Dendritic cell treated with granulocyte-macrophage colony-stimulating factor and Interleukin-4, amounts not matched to agents 40 ng/mL and 50 ng/mL, for 4 days (primary cell): ENCODE measurements at regions not wholly inside any gene's neighbourhood (a gene's known extent, or its start where the extent isn't known, plus 50 kb on each side); places are given as distances from the start of the nearest gene placed in this dataset.
"Not testable (repeated sequence)": the region's sequence is repeated elsewhere in the genome, so short reads cannot be mapped to it uniquely, and the experiment has no call there.

Experiments used
- H3K27ac Mint-ChIP-seq: one replicate; pipeline ENCODE4 v1.8.0; 2022; ENCODE audit warnings: mild to moderate bottlenecking, mixed read lengths
- H3K27me3 Mint-ChIP-seq: one replicate; pipeline ENCODE4 v1.8.0; 2022; ENCODE audit warnings: mild to moderate bottlenecking, mixed read lengths
- H3K36me3 Mint-ChIP-seq: one replicate; pipeline ENCODE4 v1.8.0; 2022; ENCODE audit warnings: low read depth, mixed read lengths
- H3K4me1 Mint-ChIP-seq: one replicate; pipeline ENCODE4 v1.8.0; 2022; ENCODE audit warnings: low read depth, mixed read lengths
- H3K4me3 Mint-ChIP-seq: one replicate; pipeline ENCODE4 v1.8.0; 2022; ENCODE audit warnings: mild to moderate bottlenecking, moderate library complexity, mixed read lengths
- H3K9me3 Mint-ChIP-seq: one replicate; pipeline ENCODE4 v1.8.0; 2022; ENCODE audit warnings: mixed read lengths
- intact Hi-C: fragments of 100-400 bp; cut with micrococcal nuclease; formaldehyde crosslinking; loops from one replicate; pipeline ENCODE4 v1.15.0; 2022

DNA sequence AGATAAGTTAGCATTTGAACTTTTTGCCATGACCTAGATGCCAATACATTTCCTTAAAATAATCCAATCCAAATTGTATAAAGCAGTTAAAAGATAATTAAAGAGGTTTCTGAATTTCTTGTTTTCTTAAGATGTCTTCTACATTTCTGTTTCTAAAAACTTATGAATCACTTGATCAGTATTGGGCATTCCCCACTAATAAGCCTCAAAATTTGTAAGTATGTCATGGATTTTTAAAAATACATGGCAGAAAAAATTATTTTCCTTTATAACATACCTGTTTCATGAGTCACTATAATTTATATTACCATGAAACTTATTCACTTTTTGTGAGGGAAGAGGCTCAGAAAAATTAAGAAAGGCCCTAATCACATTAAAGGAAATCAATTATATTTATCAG, 90.3 kb upstream of the TFPI start:
- H3K4me1 Mint-ChIP-seq = no peaks in the 10 kb centered on the region
- H3K36me3 Mint-ChIP-seq = no peaks in the 10 kb centered on the region
- intact Hi-C loops = no loop called here
- H3K4me3 Mint-ChIP-seq = no peak overlapping the region
- no peaks in the 10 kb centered on the region for H3K9me3 Mint-ChIP-seq
- H3K27ac Mint-ChIP-seq = no peak overlapping the region
- no peaks in the 10 kb centered on the region for H3K27me3 Mint-ChIP-seq

DNA sequence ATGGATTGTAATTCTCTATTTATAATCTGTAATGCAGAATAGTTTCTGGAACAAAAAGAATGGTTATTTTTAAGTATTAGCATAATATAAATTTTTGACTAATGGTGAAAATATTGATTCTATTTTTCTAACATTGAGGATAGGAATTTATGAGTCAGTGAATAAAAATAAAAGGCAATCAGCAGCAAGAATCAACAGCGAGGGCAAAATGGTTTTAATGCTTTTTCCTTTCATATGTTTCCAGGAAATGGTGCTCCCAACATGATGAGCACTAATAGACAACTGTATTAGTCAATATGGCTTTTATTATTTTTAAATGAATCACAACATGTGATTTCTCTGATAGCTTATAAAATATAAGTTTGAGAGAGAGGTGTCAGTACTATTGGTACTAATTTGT, 90.7 kb upstream of the TFPI start:
- H3K4me3 Mint-ChIP-seq = no peak overlapping the region
- H3K27ac Mint-ChIP-seq = no peak overlapping the region
- no peaks in the 10 kb centered on the region for H3K9me3 Mint-ChIP-seq
- H3K27me3 Mint-ChIP-seq = no peaks in the 10 kb centered on the region
- intact Hi-C loops = no loop called here
- no peaks in the 10 kb centered on the region for H3K4me1 Mint-ChIP-seq
- no peaks in the 10 kb centered on the region for H3K36me3 Mint-ChIP-seq

DNA sequence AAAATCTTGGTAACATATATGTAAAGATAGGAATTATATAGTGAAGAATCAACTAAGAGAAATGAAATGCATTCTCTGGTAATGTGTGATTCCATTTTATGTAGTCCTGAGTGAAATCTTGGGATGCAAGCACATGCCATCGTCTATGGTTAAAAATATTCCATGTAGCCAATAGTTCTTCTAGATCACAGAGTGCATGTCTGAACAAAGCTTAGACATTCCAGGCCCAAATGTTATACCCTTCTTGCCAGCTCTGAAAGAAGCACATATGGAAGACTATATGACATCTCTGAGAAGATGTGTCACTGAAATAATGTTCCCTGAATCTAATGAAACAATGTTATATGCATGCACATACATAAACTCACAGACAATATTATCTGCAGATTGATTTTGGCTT, 92.3 kb upstream of the TFPI start:
- H3K4me3 Mint-ChIP-seq = no peak overlapping the region
- no peaks in the 10 kb centered on the region for H3K27me3 Mint-ChIP-seq
- intact Hi-C loops = no loop called here

DNA sequence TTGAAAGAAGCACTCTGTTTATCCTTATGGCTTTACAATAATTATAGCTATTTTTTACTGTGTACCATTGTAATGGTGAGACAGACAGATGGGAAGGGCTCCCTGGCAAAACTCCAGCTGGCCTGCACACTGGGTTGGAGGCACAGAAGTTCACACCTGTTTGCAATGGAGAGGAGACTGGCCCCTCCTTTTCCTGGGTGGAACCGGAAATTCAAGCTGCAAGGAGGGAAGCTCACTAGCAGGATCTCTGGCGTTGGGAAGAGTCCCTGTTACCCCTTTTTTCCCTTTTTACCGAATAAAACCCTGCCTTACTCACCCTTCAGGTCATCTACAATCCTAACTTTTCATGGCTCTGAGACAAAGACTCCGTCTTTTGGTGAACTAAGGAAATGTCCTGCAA, 100.3 kb upstream of the TFPI start:
- no peaks in the 10 kb centered on the region for H3K4me1 Mint-ChIP-seq
- H3K4me3 Mint-ChIP-seq = no peak overlapping the region
- no peaks in the 10 kb centered on the region for H3K36me3 Mint-ChIP-seq
- H3K27ac Mint-ChIP-seq = no peak overlapping the region
- H3K9me3 Mint-ChIP-seq = no peaks in the 10 kb centered on the region
- intact Hi-C loops = no loop called here
- no peaks in the 10 kb centered on the region for H3K27me3 Mint-ChIP-seq

More for the DNA sequence above, 92.3 kb upstream of the TFPI start:
- no peaks in the 10 kb centered on the region for H3K36me3 Mint-ChIP-seq
- H3K4me1 Mint-ChIP-seq = no peaks in the 10 kb centered on the region
- H3K27ac Mint-ChIP-seq = no peak overlapping the region
- H3K9me3 Mint-ChIP-seq = no peaks in the 10 kb centered on the region

DNA sequence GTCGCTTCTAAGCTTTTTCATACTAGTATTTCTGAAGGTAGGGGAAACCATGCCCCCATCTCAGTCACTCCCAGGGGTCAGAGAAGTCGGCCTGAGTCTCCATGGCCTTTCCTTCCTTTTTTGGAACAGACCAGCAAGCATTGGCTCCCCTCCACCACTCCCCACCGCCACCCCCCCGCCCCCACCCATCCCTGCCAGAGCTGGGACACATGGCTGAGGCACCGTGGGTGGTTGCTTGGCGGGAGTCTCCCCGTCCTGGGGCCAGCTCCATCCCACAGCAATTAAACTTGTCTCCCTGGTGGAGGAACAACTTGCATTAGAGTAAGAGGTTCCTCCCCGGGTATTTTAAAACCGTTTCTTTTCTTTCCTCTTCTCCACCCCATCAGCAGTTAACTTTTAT, 100.8 kb upstream of the TFPI start:
- Mint-ChIP-seq H3K4me3 (no peak overlapping the region), H3K9me3 (no peaks in the 10 kb centered on the region), H3K4me1 (no peaks in the 10 kb centered on the region), H3K36me3 (no peaks in the 10 kb centered on the region), H3K27me3 (no peaks in the 10 kb centered on the region), H3K27ac (no peak overlapping the region)
- intact Hi-C loops = no loop called here

DNA sequence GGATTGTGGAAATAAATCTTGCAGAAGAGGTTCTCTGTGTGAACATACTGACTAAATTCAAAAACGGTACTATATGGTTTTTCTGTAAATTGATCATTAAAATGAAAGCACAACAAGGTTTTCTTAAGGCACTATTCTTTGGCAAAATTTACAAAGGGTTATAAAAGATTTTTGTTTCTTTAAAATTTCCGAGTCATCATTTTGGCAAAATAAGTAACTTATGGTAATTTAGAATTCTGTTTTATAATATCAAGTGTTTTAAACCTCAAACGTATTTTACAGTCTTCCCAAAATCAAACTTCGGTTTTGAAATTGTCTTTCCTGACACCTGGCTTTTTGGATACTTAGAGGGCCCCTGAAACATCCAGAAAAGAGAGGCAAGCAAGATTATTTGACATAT, 101.9 kb upstream of the TFPI start:
- Mint-ChIP-seq H3K27me3 (no peaks in the 10 kb centered on the region), H3K9me3 (no peaks in the 10 kb centered on the region), H3K27ac (no peak overlapping the region), H3K4me1 (no peaks in the 10 kb centered on the region), H3K4me3 (no peak overlapping the region), H3K36me3 (no peaks in the 10 kb centered on the region)
- intact Hi-C loops = no loop called here

DNA sequence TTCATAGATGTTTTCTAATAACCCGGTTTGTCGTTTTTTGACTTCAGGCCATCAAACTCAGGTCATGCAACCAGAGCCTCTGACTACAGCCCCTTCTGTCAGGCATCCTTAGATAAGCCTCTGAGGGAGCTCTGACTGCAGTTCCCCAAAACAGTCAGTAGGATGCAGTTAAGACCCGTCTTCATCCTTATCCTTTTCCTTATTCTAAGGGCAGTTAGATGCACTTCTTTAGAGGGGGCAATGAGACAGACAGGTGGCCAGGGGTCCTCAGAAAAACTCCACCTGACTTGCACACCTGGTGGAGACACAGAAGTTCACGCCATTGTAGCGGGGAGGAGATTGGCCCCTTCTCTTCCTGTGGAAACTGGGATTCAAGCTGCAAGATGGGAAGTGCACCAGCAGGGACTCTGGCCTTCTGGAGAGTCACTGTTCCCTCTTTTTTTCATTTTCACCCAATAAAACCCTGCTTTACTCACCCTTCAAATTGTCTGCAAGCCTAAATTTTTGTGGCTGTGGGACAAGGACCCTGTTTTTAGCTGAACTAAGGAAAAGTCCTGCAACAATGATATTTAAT, 104.8 kb upstream of the TFPI start:
- Mint-ChIP-seq H3K27me3 (no peaks in the 10 kb centered on the region), H3K9me3 (no peaks in the 10 kb centered on the region), H3K4me1 (no peaks in the 10 kb centered on the region), H3K4me3 (no peak overlapping the region), H3K36me3 (no peaks in the 10 kb centered on the region), H3K27ac (no peak overlapping the region)
- intact Hi-C loops = no loop called here

DNA sequence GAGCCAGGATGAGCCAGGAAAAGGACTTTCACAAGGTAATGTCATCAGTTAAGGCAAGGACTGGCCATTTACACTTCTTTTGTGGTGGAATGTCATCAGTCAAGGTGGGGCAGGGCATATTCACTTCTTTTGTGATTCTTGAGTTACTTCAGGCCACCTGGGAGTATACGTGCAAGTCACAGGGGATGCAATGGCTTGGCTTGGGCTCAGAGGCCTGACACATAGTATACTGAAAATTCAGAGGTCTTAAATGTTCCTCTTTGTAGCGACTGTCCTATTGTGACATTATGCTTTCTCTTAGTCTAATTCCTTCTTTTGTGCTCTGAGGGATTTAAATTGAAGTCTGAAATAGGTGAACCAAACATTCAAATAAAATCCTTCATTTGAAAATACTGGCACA, 121.8 kb upstream of the TFPI start:
- H3K9me3 Mint-ChIP-seq, H3K36me3 Mint-ChIP-seq, H3K4me3 Mint-ChIP-seq, H3K27ac Mint-ChIP-seq, H3K27me3 Mint-ChIP-seq, H3K4me1 Mint-ChIP-seq, intact Hi-C loops: not testable (repeated sequence)

DNA sequence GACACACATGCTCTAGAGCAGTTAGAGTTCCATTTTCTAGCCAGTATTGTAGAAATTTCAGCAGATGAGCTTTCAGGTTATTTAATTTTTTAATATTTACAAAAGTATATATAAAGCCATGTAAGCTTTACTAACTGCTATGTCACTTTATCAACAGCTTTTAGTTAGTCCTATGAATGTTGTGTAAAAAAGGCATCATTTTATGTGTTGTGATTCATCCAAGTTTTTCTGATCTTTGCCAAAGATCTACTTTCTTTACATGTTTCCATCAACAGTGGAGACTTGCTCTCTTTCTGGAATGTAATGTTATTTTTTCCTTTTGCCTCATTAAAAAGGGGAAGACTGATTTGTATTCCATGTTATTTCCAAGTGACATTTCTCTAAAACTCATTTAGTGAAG, 125.2 kb upstream of the TFPI start:
- Mint-ChIP-seq H3K4me1 (no peaks in the 10 kb centered on the region), H3K4me3 (no peak overlapping the region), H3K27me3 (no peaks in the 10 kb centered on the region)

DNA sequence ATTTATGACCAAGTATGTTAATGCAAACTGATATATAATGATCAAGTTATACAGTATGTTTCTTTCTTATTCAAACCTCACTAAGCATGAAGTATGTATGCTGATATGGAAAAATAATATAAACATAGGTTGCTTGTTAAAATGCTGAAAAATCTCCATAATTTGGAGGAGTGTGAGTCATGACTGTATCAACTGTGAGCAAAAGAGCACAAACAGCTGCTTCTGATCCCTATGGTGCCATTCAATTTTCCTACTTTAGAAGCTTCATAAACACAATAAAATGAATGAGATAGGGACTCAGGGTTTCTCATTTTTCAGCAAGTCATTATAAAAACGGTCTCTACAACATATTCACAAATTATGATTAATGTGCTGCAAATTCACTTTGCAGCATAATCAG, 129.9 kb upstream of the TFPI start:
- no peaks in the 10 kb centered on the region for H3K36me3 Mint-ChIP-seq
- intact Hi-C loops = no loop called here
- no peak overlapping the region for H3K4me3 Mint-ChIP-seq
- no peak overlapping the region for H3K27ac Mint-ChIP-seq
- no peaks in the 10 kb centered on the region for H3K27me3 Mint-ChIP-seq
- H3K4me1 Mint-ChIP-seq = no peaks in the 10 kb centered on the region
- no peaks in the 10 kb centered on the region for H3K9me3 Mint-ChIP-seq

More for the DNA sequence above, 125.2 kb upstream of the TFPI start:
- intact Hi-C loops = no loop called here
- peaks cover 9% of the 10 kb centered on the region for H3K9me3 Mint-ChIP-seq
- no peak overlapping the region for H3K27ac Mint-ChIP-seq
- no peaks in the 10 kb centered on the region for H3K36me3 Mint-ChIP-seq

DNA sequence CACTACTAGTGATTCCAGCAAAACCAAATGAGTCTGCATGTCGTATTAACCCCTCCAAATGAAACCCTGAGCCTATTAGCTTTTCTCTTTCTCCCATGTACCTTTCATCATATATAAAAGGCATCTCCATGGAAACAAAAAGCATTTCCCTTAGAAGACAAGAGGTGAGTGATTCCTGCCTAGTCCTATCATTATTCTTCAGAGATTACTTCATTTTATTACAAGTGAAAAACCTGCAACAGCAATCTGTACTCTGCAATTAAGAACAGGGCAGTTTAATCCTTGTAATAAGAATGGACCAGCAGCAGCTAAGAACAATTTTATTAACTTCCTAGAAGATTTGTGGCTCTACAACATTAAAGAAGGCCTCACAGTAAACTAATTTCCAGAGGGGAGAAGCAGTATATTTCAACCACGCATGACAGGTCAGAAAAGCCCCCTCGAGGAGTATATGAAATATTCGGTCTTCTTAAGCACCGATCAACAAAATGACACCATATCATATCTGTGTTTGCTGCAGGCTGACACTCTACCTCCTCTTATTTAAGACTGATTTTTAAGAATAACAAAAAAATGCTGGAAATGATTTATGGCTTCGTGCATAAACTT, 132.3 kb upstream of the TFPI start:
- peaks cover 17% of the 10 kb centered on the region for H3K9me3 Mint-ChIP-seq
- H3K36me3 Mint-ChIP-seq = no peaks in the 10 kb centered on the region
- H3K4me3 Mint-ChIP-seq = no peak overlapping the region

DNA sequence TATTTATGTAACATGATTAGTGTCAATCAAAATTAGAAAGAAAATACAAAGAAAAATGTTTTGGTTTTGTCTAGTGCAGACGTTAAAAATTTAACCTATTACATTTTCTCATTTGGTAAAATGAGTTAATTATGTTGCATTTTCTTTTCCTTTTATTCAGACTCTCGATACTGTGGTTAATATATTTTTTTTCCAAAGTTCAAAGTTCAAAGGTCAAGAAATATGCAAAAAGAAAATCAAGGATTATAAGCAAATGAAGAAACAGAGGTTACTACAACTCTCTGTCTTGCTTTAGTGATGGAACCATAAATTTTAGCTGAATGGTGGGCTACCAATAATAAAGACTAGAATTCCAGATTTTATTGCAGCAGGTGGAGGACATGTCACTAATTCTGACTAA, 133.3 kb upstream of the TFPI start:
- Mint-ChIP-seq H3K27ac (no peak overlapping the region), H3K4me1 (no peaks in the 10 kb centered on the region), H3K4me3 (no peak overlapping the region), H3K9me3 (peaks cover 18% of the 10 kb centered on the region), H3K27me3 (no peaks in the 10 kb centered on the region), H3K36me3 (no peaks in the 10 kb centered on the region)
- intact Hi-C loops = no loop called here

More for the DNA sequence above, 132.3 kb upstream of the TFPI start:
- no peaks in the 10 kb centered on the region for H3K4me1 Mint-ChIP-seq
- H3K27ac Mint-ChIP-seq = no peak overlapping the region
- intact Hi-C loops = no loop called here
- H3K27me3 Mint-ChIP-seq = no peaks in the 10 kb centered on the region

DNA sequence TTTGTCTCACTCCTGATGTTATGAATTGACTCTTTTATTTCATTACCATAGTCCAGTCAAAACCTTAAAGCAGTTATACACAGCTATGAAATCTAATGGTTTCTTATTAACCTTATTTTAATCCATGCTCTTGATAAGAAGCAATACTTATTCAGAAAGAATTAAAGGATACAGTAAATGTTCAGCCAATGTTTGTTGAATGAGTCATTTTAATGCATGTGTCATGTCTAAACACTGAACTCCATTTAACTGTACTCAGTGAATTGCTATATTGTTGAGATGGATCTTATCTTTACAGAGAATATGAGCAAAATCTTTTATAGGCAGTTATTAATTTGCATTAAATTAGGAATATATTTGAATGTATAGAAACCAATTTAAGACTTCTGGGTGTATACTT, 135.1 kb upstream of the TFPI start:
- H3K36me3 Mint-ChIP-seq = no peaks in the 10 kb centered on the region
- H3K27me3 Mint-ChIP-seq = no peaks in the 10 kb centered on the region
- no peak overlapping the region for H3K27ac Mint-ChIP-seq
- intact Hi-C loops = no loop called here
- peaks cover 18% of the 10 kb centered on the region for H3K9me3 Mint-ChIP-seq
- no peaks in the 10 kb centered on the region for H3K4me1 Mint-ChIP-seq
- H3K4me3 Mint-ChIP-seq = no peak overlapping the region

DNA sequence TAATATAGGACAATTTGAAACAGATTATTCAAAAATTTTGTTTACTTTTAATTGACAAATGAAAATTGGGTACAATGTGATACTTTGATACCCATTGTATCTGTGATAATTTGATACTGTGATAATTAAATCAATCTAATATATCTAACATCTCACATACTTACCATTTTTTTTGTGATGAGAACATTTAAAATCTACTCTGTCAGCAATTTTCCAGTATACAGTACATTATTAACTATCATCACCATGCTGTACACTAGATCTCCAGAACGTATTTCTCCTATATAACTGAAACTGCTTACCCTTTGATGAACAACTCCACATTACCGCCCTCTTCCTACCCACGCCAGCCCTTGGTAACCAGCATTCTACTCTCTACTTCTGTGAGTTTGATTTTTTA, 139.7 kb upstream of the TFPI start:
- Mint-ChIP-seq H3K27ac (no peak overlapping the region), H3K4me1 (no peaks in the 10 kb centered on the region), H3K4me3 (no peak overlapping the region), H3K9me3 (peaks cover 27% of the 10 kb centered on the region), H3K27me3 (no peaks in the 10 kb centered on the region), H3K36me3 (no peaks in the 10 kb centered on the region)
- intact Hi-C loops = no loop called here

DNA sequence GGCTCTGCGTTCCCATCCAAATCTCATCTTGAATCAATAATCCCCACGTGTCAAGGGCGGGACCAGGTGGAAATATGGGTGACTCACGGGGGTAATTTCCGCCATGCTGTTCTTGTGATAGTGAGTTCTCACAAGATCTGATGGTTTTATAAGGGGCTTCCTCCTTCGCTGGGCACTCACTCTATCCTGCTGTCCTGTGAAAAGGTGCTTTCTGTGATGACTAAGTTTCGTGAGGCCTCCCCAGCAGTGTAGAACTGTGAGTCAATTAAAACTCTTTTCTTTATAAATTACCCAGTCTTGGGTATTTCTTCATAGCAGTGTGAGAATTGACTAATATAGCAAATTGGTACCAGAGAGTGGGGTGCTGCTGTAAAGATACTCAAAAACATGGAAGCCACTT, 142.4 kb upstream of the TFPI start:
- H3K9me3 Mint-ChIP-seq, H3K27ac Mint-ChIP-seq, H3K27me3 Mint-ChIP-seq, H3K36me3 Mint-ChIP-seq, intact Hi-C loops, H3K4me1 Mint-ChIP-seq, H3K4me3 Mint-ChIP-seq: not testable (repeated sequence)
